Gastrocnemius medialis (tissue), 4 donors: ENCODE measurements at regions not wholly inside any gene's neighbourhood (a gene's known extent, or its start where the extent isn't known, plus 50 kb on each side); places are given as distances from the start of the nearest gene placed in this dataset.

Source experiments
- CTCF ChIP-seq, 5 experiments: fragments of 450-650 bp in 3 of 5; fragments of 200-600 bp in 2 of 5; sonication (generic) in 2 of 5; IDR thresholded peaks in 4 of 5; conservative IDR thresholded peaks in 1 of 5; 1 replicate in 4 of 5; 2 replicates in 1 of 5; pipeline ENCODE4 v1.5.1; 2016 to 2019; ENCODE audit warnings: antibody characterized with exemption in 5 of 5, mild to moderate bottlenecking in 3 of 5, moderate library complexity in 3 of 5
- POLR2A ChIP-seq, 2 donors: fragments of 450-650 bp; IDR thresholded peaks; one replicate each; pipeline ENCODE4 v1.6.1; 2017; ENCODE audit warnings: antibody characterized with exemption in 2 of 2, mild to moderate bottlenecking in 2 of 2, moderate library complexity in 2 of 2

- no peak for TF ChIP-seq CTCF (IDR thresholded peaks at IDR 0.05 in 4 of 5, conservative IDR thresholded peaks at IDR 0.05 in 1 of 5)
- TF ChIP-seq POLR2A (IDR thresholded peaks at IDR 0.05): no peak
Measured at GRCh38 chr2:109710505-109711229, 83.4 kb upstream of the RGPD5 start.
